ENCODE measurements at regions not wholly inside any gene's neighbourhood (a gene's known extent, or its start where the extent isn't known, plus 50 kb on each side); places are given as distances from the start of the nearest gene placed in this dataset.

GRCh38 chr4:12459126-12459525, 1025.0 kb downstream of the RAB28 start:
- Histone ChIP-seq H3K9ac (replicated peaks in 1 of 4; ENCODE audit: extremely low read depth in 1 of 4, low read depth in 3 of 4, low read length in 3 of 4) (no peak overlapping the region), H2BK12ac (ENCODE audit: low read depth, low read length) (no peak overlapping the region), H2BK120ac (replicated peaks; ENCODE audit: low read depth, low read length) (no peak overlapping the region), H4K91ac (replicated peaks; ENCODE audit: insufficient read length, low read length) (no peak overlapping the region), H3K56ac (replicated peaks; ENCODE audit: insufficient read length, low read depth, low read length) (no peak overlapping the region), H2BK5ac (ENCODE audit: low read depth, low read length) (no peak overlapping the region), H2AFZ (ENCODE audit: low read length) (no peak overlapping the region), H3K4me1 (replicated peaks in 1 of 4; ENCODE audit: control insufficient read depth in 3 of 4, insufficient read depth in 4 of 4, low read length in 3 of 4) (no peaks in the 10 kb centered on the region), H2AK5ac (ENCODE audit: low read depth, low read length) (no peak overlapping the region), H3K79me2 (ENCODE audit: control insufficient read depth in 1 of 2, insufficient read depth in 2 of 2, low read length in 2 of 2) (no peaks in the 10 kb centered on the region), H3K14ac (ENCODE audit: insufficient read length) (no peak overlapping the region), H4K5ac (ENCODE audit: insufficient read length, low read depth, low read length) (no peak overlapping the region), H3K9me3 (ENCODE audit: insufficient read depth in 2 of 2, low read depth in 1 of 2, low read length in 1 of 2) (peaks cover 6 to 17% of the 10 kb centered on the region in 2 experiments; a peak in 2 of 4 replicates), H3K4me3 (ENCODE audit: extremely low read depth in 1 of 4, insufficient read depth in 2 of 4, low read depth in 3 of 4, low read length in 4 of 4) (no peak overlapping the region), H3K23ac (ENCODE audit: insufficient read length) (no peak overlapping the region), H2BK15ac (ENCODE audit: low read length) (no peak overlapping the region), H3K27ac (ENCODE audit: low read depth, low read length) (no peak overlapping the region), H2BK20ac (ENCODE audit: low read length) (no peak overlapping the region), H3K4me2 (ENCODE audit: insufficient read depth in 1 of 2, low read depth in 2 of 2, low read length in 2 of 2) (no peak overlapping the region), H4K20me1 (replicated peaks in 1 of 2; ENCODE audit: control insufficient read depth in 1 of 2, insufficient read depth in 2 of 2, low read length in 2 of 2) (no peaks in the 10 kb centered on the region), H3K36me3 (ENCODE audit: control insufficient read depth in 2 of 4, insufficient read depth in 4 of 4, low read length in 3 of 4) (no peaks in the 10 kb centered on the region), H3K27me3 (replicated peaks in 1 of 4; ENCODE audit: control insufficient read depth in 3 of 4, extremely low read depth in 1 of 4, insufficient read depth in 3 of 4, low read length in 3 of 4) (no peaks in the 10 kb centered on the region), H3K18ac (ENCODE audit: extremely low read depth, low read length) (no peak overlapping the region), H4K8ac (ENCODE audit: extremely low read depth, insufficient read depth, low read length) (no peak overlapping the region; the same call in 1 of the 2 replicates), H3K4ac (replicated peaks; ENCODE audit: insufficient read length, low read depth, low read length) (no peak overlapping the region), H3K79me1 (ENCODE audit: low read depth, low read length) (no peaks in the 10 kb centered on the region), H3K23me2 (ENCODE audit: low read depth, low read length) (no peaks in the 10 kb centered on the region)
- ChIA-PET CTCF (ENCODE audit: partially characterized antibody) (interaction anchor here (0.6 kb wide), 1 partner anchor 30 kb away, joined by 3 read pairs; no protein-coding TSS in a partner anchor), POLR2A (ENCODE audit: partially characterized antibody) (no interaction called here)
- WGBS, 2 experiments (ENCODE audit: extremely low coverage in 1 of 2, insufficient coverage in 1 of 2, insufficient read length in 1 of 2, insufficient replicate concordance in 2 of 2, low coverage in 1 of 2, low lambda C conversion rate in 2 of 2, missing lambda C conversion rate in 1 of 2) = 94% methylated on average over 3 of the region's 3 CpGs; no CpG with 5 or more reads in 1 of the 2 experiments
- FAIRE-seq = no peak
- DNase-seq (ENCODE audit: low read depth in 1 of 2, low spot score in 2 of 2) = no peak
- no peak for TF ChIP-seq FOSL1 (IDR thresholded peaks at IDR 0.05; ENCODE audit: insufficient read depth, low read depth, low read length)
- no peak for TF ChIP-seq MAX (IDR thresholded peaks at IDR 0.05)
